GM12878 (cell line): ENCODE measurements at regions not wholly inside any gene's neighbourhood (a gene's known extent, or its start where the extent isn't known, plus 50 kb on each side); places are given as distances from the start of the nearest gene placed in this dataset.

Experiments used
- BRCA1 ChIP-seq: IDR thresholded peaks from 2 replicates; pipeline ENCODE4 v1.6.1; 2011; ENCODE audit warnings: low read depth, low read length, improper control_type of control experiment
- CEBPZ ChIP-seq: fragments of 150-350 bp; IDR thresholded peaks from 2 replicates; pipeline ENCODE4 v1.6.1; 2016; ENCODE audit warnings: low read depth, low read length
- CREM ChIP-seq: IDR thresholded peaks from 2 replicates; pipeline ENCODE4 v1.6.1; 2014; ENCODE audit warnings: antibody characterized with exemption, low read depth
- CUX1 ChIP-seq: IDR thresholded peaks from 2 replicates; pipeline ENCODE4 v1.6.1; 2012; ENCODE audit warnings: improper control_type of control experiment, low read depth, low read length; ENCODE audit not compliant: insufficient replicate concordance
- EZH2 ChIP-seq: IDR thresholded peaks from 2 replicates; pipeline ENCODE4 v1.6.1; 2012; ENCODE audit warnings: low read depth, mild to moderate bottlenecking, control low read depth, inconsistent platforms, low read length, borderline replicate concordance; ENCODE audit not compliant: control insufficient read depth
- FOS ChIP-seq: IDR thresholded peaks from 3 replicates; pipeline ENCODE4 v1.6.1; 2011; ENCODE audit warnings: borderline replicate concordance; ENCODE audit not compliant: insufficient read length; ENCODE audit errors: extremely low read depth
- KLF5 ChIP-seq: fragments of 450-650 bp; IDR thresholded peaks from 2 replicates; pipeline ENCODE4 v1.6.1; 2014; ENCODE audit warnings: mild to moderate bottlenecking; ENCODE audit not compliant: partially characterized antibody
- NFYB ChIP-seq: IDR thresholded peaks from 2 replicates; pipeline ENCODE4 v1.6.1; 2011; ENCODE audit warnings: low read depth, mild to moderate bottlenecking, low read length, improper control_type of control experiment, moderate library complexity; ENCODE audit not compliant: insufficient read depth
- PML ChIP-seq: IDR thresholded peaks from 2 replicates; pipeline ENCODE4 v1.6.1; 2012; ENCODE audit warnings: low read length, inconsistent platforms
- RELB ChIP-seq: fragments of 450-650 bp; IDR thresholded peaks from 2 replicates; pipeline ENCODE4 v1.6.1; 2017; ENCODE audit warnings: low read depth, mild to moderate bottlenecking, moderate library complexity
- SREBF1 ChIP-seq: IDR thresholded peaks from 2 replicates; pipeline ENCODE4 v1.6.1; 2012; ENCODE audit warnings: mild to moderate bottlenecking, low read length
- SUZ12 ChIP-seq: fragments of 200-600 bp; sonication (generic); IDR thresholded peaks from one replicate; pipeline ENCODE4 v1.6.1; 2018; ENCODE audit warnings: antibody characterized with exemption, mild to moderate bottlenecking; ENCODE audit not compliant: unreplicated experiment
- ZBED1 ChIP-seq: IDR thresholded peaks from 2 replicates; pipeline ENCODE4 v1.6.1; 2016; ENCODE audit warnings: borderline replicate concordance

GRCh38 chr9:119477197-119477596 lies 108.0 kb upstream of the BRINP1 start (continued):
- TF ChIP-seq CEBPZ (no peak), NFYB (no peak), CREM (no peak), SREBF1 (no peak), EZH2 (no peak), SUZ12 (no peak), PML (no peak), CUX1 (no peak), KLF5 (no peak), ZBED1 (no peak), BRCA1 (no peak), RELB (no peak), FOS (no peak)
